ENCODE measurements at regions not wholly inside any gene's neighbourhood (a gene's known extent, or its start where the extent isn't known, plus 50 kb on each side); places are given as distances from the start of the nearest gene placed in this dataset.

DNA sequence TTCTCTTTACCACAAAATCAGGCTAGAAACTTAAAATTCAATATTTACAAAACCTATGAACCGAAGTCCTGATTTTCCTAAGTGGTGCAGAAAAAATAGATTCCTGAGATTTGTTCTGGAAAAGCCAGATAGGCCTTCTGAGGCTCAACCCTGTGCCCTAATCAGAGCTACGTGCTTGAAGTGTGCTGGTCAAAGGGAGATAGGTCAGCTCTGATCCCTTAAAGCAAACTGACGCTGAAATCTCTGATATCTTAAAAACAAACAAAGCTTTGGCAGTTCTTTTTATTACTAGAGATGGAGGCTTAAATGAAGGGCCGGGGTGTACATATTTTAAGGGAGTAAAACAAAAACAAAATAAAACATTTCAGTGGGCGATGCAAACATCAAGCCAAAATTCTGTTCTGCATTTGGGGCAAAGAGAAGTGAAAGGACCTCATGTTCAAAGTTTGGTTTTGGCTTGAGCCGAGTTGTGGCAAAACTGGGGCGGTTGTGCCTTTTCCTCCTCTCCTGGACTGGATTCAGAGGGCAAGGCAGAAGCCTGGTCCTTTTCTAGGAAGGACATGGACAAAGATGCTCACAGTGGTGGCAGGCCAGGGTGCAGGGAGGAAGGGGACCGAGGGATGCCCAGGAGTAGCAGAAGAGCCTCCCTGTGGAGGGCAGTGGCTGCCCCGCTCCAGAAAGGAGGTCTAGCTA lies 295.0 kb downstream of the CDCA7 start:
- no peak for DNase-seq

DNA sequence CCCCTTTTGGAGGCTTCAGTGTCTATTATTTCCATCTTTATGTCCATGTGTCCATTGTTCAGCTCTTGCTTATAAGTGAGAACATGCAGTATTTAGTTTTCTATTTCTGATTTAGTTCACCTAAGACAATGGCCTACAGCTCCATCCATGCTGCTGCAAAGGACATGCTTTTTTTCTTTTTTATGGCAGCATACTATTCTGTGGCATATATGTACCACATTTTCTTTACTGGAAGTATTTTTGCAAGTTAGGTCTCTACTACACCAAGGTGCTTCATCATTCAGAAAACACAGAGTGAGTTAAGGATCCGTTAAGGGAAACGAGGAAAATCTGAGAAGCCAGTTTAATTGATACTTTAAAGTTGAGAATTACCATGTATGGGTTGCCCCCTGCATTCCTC lies 297.2 kb downstream of the CDCA7 start:
- DNase-seq: no peak

DNA sequence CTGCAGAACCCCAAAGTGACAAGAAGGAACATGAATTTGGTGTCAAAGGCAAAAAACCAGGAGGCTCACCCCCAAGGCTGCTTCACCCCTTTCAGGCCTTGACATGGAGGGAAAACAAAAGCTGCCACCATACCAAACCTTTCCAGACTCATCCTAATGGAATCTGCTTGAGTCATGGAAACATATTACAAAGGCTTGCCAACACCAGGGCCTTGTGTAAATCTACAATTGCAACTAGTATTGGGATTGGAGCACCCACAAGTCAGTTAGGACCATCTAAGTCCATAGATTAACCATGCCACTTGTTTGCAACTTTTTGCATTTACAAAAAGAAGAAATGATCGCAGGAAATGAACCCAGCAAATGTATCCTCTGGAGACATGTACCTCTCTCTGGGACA lies 297.6 kb downstream of the CDCA7 start:
- no peak for DNase-seq

DNA sequence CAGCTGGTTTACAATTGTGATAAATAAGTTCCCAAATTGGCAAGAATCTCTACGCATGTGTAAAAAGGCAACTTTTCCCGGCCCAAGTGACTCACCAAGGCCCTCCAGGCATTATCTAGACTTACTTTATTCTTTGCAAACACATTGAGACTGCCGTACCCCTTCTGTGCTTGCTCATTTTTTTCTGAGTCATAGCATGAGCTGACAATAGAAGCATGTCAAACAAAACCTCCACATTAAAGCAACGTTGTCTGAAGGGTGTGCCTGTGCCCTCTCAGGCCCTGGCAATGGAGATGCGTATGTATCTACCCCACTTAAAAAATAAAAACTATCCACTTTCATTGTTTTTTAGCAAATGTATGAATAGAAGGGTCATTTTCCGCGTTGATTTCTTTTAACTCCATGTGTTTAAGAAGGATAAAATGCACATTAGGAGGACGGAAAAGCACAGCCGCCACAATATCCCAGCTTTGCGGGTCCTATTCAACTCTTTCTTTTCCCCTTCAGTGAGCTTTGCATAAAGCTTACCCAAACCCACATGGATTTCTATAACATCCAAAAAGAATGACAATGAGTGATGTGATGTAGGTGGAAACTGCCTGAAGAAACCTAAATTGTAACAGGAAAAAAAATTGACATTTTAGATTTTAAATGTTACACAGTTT lies 298.2 kb downstream of the CDCA7 start:
- no peak for DNase-seq

DNA sequence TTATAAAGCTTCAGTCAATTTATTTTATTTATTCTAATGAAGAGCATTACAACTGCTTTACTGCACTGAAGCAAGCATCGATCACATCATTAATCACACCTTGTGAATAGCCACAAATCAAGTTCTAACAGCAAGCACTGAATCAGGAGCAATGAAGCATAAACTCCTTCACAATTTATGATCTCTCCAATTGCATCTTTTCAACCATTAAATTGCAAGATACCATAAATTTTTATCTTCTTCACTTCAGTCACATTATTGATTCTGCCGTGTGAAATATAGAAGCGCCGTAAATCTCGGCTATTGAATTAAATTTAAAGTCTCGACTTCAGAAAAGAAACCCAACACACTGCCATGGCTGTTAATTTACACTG lies 298.7 kb downstream of the CDCA7 start:
- DNase-seq: no peak

DNA sequence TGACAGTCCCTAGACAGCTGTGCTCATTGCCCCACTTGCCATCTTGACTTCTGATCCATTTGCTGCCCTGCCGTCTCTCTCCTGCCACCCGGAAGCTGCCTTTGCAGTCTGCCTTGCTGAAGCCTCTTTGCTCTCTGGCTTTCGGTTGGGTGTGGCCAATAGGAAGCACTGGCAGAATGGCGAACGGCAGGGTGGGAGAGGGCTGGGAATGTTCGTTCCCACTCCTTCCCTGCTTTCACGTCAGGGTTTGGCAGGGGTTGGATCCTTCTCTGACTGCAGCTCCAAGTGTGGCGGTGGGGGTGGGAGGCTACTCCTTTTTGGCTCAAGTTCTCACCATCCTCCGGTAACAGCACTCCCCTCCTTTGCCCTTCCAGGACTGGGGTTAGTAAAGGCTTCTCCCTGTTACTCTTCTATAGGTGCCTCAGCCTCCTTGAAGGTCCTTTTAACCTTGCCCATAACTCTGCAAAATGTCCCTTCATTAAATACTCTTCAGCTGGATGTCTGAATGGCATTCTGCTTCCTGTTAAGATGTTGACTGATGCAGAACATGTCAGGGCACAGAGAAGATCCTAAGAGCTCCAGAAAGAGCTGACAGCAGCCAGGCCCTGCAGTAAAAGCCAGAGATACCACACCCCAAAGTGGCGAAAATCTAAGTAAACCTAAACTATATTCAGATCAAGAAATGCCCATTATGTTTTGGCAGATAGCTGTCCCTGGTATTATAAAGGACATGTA lies 299.7 kb downstream of the CDCA7 start:
- DNase-seq: no peak

DNA sequence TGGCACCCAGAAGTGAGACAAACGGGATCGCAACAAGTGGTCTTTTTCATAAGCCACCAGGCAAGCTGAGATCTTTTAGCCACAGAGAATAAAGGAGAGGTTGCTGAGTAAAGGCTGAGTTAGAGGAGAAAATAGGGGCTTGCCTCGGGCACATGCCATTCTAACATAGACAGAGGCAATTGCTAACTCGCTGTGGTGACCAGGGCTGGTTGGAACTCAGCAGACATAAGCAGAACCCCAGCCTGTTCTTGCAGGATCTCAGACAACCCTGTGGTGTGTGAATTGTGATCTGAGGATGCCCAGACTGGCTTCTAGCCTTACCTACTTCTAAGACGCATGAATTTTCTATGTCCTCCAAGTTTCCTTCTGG lies 300.2 kb downstream of the CDCA7 start:
- DNase-seq: no peak

DNA sequence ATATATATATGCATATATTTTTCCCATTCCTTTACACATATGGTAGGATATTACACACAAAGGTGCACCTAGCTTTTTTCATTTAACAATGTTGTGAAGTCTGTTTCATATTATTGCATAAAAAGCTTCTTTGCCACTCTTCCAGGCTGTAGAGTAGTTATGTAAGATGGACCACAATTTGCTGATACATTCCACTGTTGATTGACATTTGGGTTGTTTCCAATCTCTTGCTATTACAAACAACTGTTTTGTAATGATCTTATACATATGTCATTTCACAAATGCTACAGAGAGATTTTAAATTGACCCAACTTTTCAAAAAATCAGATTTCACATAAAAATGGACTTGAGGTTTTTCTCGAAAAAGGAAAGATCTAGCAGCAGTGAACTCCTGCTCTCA lies 301.4 kb downstream of the CDCA7 start:
- DNase-seq: no peak

DNA sequence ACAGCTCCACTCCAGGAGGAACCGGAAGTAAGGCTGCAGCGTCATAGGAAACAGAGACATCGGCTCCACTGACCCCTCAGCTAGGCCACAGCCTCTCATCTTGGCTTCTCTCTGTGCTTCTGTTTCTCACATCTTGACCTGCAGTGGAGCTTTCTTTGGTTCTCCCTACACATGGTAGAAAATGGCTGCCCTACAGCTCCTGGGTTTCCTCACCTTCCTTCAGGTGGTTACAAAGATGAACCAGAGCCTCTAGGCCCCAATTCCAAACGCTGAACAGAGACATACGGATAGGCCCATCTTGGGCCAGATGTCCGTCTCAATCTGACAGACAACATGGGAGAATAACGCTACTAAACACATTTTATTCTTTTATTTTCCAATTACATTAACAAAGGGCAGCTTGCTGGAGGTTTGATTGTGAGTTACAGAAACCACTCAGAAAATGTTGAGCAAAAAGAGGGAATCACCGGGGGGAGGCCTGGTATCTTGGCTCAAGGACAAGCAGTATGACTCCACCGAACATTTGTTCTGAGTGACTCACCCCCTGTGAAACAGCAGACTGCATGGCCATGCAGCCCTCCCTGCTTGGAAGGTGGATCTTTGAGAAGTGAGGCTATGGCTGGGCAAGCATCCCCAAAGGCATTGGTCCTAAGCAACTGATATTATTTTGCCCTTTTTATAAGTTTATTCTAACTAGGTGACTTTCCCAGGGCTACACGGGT lies 303.5 kb downstream of the CDCA7 start:
- DNase-seq: no peak

DNA sequence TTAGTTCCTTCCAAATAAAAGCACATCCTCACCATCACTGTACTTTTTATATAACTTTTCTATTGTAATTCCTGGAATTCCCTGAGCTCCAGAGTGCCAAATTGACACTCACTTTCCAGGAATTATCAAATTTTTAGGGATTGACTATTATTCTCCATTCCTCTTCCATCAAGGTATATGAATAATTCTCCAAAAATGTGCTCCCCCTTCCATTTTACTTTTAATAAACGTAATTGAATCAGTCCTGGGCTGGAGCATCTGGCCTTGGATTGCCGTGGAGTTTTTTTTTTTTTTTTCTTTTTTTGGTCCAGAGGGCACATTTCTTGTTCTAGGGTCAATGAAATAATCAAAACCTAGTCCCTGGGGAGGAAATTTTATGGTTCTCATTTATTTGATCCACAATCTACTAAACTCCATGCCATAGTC lies 304.3 kb downstream of the CDCA7 start:
- no peak for DNase-seq

DNA sequence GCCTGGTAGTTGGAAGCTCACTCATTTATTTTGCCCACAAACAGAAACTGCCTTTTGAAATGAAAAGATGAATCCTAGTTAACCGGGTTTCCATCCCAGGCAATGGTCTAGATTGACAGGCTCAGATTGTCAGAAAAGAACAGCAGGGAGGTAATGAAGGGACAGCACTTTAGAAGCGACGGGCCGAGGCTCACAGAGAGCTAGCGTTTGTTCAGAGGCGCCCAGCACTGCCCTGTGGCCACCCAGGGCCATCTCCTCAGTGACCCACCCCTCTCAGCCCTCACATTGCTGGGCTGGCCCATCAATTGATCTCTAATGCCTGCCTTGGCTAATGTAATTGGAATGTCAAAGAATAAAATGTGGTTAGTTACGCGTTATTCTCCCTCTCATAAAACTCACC lies 304.8 kb downstream of the CDCA7 start:
- DNase-seq: no peak

DNA sequence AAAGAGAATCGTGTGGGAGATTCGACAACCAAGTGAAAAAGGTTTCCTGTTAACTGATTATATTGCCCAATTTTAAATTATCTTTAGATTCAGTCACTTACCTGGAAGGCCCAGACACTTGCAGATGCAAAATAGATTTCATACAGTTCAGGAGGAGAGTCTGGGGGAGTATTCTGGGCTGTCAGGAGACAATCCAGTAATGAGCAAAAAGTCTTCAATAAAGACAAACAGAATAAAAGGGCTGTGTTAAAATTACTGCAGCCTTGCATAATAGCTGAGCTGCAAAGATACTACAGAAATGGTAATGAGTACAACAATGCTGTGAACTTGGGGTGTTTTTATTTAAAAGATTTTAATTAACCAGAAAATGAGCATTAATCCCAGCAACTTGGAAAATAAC lies 303.6 kb downstream of the SP3 start:
- DNase-seq: no peak

DNA sequence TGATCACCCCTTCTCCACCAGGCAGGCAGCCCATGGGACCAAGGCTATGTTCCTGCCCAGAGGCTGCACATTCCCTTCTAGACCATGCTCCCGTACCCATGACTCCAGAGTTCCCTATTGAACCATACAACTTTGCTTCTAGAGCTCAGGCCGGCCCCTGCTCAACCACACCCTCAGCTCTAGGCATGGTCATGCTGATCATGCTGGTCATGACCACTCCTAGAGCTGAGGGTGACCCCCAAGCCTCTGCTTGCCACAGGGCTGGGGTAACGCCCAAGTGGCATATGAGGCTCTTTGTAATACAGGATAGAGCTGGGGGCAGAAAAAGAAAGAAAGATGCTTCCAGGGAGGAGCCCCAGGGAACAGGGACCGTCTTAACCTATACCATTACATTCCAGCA lies 301.8 kb downstream of the SP3 start:
- DNase-seq: no peak

DNA sequence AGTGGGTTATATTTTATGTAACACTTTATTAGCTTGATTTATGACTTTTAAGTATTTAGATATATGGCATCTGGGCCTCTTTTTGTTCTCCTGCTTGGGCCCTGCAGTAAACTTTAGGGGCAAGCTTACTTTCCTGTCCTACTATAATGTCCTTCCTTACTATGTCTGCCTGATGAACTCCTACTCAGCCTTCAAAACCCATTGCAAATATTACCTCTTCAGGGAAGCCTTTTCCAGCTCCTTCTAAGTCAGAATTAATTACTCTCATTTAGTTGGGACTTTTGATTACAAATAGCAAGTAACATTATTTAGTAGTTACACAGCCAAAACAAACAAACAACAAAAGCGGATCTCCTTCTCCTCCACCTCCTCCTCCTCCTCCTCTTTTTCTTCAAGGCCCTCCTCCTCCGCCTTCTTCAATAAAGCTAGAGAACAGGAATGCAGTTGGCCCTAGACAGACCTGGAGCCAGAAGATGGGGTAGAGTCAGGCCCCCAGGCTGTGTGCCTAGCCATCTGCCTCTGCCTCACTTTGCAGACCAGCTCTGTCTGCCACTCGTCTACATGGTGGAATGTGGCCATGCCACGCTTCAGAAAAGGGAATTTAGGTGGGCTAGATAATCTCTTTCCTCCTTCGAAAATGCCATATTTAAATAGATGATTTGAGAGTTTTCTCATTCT lies 301.2 kb downstream of the SP3 start:
- DNase-seq: no peak

DNA sequence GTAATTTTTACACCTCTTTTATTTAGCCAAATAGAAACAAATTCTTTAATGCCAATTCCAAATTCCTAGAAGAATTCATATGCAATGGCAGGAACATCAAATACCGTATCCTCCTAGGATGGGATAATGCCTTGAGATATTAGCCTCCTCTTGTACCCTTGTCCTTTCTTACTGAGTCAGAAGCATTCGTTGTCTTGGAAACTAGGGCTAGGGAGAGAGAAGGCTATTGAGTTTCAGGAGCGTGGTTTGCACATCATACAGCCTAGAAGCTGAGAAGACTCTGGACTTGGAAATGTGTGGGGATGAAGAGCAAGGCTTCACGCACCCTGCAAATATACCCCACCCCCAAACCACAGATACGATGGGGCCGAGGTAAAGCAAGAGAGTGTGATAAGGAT lies 300.7 kb downstream of the SP3 start:
- DNase-seq: no peak

DNA sequence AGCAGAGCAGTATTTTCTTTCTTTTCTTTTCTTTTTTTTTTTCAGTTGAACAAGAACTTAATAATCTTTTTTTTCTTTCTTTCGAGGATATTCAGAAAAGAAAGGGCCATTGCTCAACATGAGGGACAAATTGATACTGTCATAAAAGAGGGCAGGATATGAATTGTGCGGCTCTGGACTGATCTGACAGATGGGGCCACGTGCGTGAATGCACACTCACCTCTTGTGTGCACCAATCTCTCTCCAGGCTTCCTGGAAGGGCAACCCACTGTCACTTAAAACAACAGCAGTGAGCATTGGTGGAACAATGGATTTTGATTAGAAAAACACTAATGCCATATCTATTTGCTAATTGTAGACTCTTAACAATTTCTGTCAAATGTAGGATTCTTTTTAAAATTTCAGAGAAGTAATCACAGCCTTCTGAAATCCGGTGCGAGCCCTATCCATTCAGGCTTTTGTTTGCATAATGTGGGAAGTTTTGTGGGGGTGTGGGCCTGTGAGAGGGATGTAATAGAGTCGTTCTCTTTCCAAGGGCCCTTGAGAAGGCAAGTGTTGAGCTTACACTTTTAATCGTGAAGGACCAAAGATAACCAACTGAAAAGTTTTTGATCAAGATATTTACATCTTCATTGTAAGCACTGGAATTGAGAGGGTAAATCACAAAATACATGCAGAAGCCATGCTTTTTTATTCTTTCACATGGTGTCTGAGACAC lies 298.8 kb downstream of the SP3 start:
- DNase-seq: no peak

DNA sequence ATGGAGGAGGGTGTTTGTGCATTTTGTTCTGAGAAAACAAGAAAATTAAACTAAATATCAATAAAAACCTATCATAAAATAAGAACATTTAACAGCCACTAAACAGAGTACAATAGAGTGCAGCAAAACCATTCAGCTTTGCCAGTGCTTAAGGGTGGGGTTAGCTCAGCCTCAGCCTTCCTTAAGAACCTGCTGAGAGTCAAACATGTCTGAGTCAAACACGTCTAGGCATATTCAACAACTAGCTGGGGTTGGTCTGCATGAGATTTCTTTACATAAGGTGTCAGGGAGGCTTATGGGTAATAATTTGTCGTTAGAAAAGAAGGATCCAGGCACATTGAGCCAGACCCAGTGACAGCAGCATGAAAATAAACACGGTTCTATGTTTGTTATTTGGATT lies 298.2 kb downstream of the SP3 start:
- DNase-seq: no peak

DNA sequence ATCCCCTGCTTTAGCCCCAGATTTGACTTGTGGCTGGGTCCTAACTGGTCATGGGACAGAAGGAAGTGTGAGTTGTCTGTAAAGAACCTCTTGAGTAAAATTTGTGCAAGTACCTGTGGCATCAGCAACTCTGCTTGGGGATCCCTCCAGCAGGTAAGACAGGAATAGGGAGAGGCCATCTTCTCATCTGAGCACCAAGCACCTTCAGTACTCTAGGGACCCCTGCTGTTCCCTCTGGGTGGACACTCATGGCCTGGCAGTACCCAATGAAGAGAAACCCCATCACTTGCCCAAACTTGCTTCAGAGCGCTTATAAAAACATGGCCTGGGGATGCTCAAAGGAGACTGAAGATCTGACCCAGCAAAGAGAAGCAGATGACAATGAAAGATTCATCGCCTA lies 297.8 kb downstream of the SP3 start:
- no peak for DNase-seq

DNA sequence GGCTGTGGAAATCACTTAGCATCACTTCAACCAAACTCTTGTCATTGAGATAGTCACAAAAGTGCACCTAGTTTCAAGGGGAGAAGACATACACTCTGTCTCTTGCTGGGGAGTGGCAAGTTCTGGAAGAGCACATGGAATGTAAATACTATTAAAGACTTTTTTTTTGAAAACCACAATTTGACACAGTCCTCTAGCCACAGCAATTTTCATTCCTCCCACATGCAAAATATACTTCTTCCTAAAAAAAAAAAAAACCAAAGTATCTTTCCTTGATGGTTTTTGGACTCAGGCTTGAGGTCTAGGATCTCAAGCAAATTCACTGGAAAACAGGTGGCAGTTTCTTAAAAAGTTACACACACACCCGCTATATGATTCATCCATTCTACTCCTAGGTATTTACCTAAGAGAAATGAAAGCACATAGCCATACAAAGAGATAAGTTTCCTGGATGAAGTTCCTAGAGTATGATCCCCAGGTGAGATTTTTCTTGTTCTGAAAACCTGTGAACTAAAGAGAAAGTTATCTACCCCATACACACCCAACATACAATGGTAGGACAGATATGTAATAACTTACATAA lies 295.8 kb downstream of the SP3 start:
- DNase-seq: no peak

DNA sequence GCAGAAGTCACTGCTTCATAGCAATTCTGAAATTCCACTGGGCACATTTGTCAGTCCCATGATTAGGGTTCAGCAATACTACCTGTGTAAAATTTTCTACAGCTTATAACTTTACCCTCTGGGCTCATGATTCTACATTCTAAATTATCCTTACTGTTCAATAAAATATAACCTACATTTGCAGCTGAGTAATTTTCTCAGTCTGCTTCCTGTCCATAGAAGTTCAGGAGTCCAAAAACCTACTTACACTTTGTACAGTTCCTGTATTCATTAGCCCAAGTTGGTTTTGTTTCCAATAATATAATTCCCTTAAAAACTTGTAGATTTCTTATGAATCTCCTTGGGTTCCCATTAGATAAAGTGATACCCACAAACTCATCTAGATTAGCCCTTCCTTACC lies 295.3 kb downstream of the SP3 start:
- no peak for DNase-seq

DNA sequence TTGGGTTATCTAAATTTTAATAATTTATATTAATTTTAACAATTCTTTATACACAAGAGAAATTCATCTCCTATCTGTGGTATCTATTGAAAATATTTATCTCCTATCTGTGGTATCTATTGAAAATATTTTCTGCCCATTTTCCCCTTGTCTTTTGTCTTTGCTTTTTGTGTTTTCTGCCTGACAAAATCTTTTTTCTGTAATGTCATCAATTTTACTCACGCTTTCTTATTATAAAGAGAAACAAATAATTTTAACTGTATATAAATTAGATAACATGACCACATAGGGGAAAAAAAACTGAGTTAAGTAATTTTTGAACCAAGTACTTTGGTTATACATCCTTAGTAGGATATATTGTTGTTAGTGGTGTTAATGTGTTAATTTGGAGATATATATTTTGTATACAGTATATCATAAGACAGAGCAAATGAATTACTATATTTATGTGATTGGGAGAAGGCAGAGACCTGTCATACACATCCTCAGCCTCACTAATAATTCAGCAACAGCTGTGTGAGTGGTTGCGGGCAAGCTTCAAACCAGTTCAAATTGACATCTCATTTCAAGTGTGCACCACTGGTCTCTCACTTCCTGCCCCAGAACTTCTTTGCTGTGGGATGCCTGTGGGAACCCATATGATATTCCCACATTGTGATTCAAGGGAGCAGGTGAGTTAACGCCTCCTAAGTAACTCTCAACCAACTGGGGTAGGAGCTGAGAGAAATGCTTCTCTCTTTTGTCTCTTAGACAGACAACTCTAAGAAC lies 292.4 kb downstream of the SP3 start:
- no peak for DNase-seq
